ENCODE measurements at regions not wholly inside any gene's neighbourhood (a gene's known extent, or its start where the extent isn't known, plus 50 kb on each side); places are given as distances from the start of the nearest gene placed in this dataset.

GRCh38 chr15:24269923-24270322 is 405.7 kb upstream of the NPAP1 start:
- TF ChIP-seq POLR2AphosphoS5 (IDR thresholded peaks at IDR 0.05) (no peak), CTCF (IDR thresholded peaks at IDR 0.05) (no peak), POLR2A (IDR thresholded peaks at IDR 0.05) (no peak)
